ENCODE measurements at regions not wholly inside any gene's neighbourhood (a gene's known extent, or its start where the extent isn't known, plus 50 kb on each side); places are given as distances from the start of the nearest gene placed in this dataset.

DNA sequence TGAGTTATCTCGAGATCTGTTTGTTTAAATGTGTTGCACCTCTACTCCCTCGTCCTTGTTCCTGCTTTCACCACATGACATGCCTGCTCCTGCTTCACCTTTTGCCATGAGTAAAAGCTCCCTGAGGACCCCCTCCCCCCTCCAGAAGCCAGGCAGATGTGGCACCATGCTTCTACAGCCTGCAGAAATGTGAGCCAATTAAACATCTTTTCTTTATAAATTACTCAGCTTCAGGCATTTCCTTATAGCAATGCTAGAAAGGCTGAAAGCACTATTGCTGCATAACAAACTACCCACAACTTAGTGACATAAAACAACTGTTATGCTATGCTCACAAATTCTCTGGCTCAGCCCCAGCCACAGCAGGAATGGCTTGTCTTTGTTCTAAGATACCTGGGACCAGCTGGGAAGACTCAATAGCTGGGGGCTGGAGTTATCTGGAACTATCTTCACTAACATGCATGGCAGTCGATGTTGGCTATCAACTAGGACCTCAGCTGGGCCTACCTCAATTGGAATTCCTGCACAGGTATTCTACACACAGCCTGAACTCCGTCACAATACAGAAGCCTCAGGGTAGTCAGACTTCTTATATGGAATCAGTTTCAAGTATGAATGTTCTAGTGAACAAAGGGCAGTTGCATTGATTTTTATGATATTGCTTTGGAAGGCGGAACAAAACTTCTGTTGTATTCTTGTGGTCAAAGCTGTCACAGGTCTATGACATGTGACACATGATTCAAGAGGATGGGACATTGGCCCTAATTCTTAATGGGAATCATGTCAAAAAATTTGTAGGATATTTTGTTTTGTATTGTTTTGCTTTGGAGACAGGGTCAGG lies 186.0 kb upstream of the PIRT start:
- H3K27ac ChIP-seq, result no peak overlapping the region
- no peak for TF ChIP-seq ZFX (IDR thresholded peaks at IDR 0.05; ENCODE audit: borderline replicate concordance)
- TF ChIP-seq, protein P1, sequence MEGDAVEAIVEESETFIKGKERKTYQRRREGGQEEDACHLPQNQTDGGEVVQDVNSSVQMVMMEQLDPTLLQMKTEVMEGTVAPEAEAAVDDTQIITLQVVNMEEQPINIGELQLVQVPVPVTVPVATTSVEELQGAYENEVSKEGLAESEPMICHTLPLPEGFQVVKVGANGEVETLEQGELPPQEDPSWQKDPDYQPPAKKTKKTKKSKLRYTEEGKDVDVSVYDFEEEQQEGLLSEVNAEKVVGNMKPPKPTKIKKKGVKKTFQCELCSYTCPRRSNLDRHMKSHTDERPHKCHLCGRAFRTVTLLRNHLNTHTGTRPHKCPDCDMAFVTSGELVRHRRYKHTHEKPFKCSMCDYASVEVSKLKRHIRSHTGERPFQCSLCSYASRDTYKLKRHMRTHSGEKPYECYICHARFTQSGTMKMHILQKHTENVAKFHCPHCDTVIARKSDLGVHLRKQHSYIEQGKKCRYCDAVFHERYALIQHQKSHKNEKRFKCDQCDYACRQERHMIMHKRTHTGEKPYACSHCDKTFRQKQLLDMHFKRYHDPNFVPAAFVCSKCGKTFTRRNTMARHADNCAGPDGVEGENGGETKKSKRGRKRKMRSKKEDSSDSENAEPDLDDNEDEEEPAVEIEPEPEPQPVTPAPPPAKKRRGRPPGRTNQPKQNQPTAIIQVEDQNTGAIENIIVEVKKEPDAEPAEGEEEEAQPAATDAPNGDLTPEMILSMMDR (IDR thresholded peaks at IDR 0.05), result no peak

DNA sequence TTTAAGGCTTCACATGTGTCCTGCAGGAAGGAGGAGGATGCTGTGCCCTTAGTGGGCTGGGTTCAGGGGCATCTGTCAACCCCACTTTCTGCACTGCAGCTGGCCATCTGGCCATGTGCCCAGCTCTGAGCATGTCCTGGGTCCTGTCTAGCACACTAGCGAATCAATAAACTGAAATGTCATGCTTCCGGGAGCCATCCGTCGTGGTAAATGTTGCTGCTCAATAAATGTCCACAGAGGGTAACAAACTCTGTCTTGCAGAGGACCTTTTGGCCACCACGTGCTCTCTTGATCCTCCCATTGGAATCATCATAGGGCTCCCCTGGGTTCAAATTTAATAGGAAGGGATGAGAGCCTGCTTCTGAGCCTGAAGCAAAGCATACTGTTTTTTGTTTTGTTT lies 168.6 kb upstream of the PIRT start:
- no peak overlapping the region for H3K27ac ChIP-seq
- TF ChIP-seq, protein P1 (IDR thresholded peaks at IDR 0.05), result no peak
- no peak for TF ChIP-seq ZFX (IDR thresholded peaks at IDR 0.05; ENCODE audit: borderline replicate concordance)

DNA sequence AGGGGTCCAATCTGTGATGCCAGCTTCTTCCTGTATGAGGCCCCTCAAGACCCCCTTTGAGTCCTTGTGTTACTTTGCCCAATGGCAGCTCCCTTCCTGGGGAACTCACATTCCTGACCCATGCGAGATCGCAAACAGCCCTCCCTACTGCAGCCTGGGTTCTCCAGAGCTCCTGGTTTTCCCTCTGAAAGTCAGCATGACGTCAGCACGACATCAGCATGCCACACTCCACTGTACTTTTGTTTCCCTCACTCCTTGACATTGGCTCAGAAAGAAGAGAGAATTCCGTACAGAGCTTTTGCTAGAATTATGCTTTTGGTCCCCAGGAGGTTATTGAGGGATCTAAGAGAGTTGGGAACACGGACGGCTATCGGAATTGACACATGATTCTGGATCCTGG lies 168.1 kb upstream of the PIRT start:
- TF ChIP-seq, protein P1 (IDR thresholded peaks at IDR 0.05), result no peak
- TF ChIP-seq ZFX (IDR thresholded peaks at IDR 0.05; ENCODE audit: borderline replicate concordance), result no peak
- H3K27ac ChIP-seq, result no peak overlapping the region

DNA sequence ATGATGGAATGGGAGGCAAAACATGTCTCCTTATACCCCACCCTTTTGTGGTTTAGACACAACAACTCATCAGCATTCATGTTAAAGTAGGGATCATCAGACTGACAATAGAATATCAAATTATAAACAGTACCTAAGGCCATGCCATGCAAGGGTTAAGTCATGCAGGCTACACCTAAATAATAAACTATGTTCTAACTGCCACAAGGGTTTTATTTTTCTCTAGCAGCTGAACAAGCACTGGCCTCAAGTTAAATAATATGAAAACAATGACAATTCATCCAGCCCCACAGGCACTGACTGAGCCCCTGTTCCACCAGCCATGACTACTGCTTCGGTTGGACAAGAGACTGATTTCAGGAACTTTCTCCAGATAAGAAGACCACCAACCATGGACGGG lies 164.5 kb upstream of the PIRT start:
- no peak overlapping the region for H3K27ac ChIP-seq
- TF ChIP-seq, protein P1 (IDR thresholded peaks at IDR 0.05), result no peak
- no peak for TF ChIP-seq ZFX (IDR thresholded peaks at IDR 0.05; ENCODE audit: borderline replicate concordance)

DNA sequence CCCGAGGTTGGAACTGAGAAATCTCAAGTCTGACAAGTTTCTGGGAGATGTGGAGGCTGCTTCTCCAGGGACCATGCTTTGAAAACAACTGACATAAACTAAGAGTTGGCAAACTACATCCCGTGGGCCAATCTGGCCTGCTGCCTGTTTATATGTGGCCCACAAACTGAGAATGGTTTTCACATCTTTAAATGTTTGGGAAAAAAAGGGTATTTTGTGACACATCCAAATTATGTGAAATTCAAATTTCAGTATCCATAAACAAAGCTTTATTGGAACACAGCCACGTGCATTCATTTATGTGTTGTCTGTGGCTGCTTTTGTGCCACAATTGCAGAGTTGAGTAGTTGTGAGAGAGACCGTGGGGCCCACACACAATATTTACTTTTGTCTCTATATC lies 163.8 kb upstream of the PIRT start:
- H3K27ac ChIP-seq, result no peak overlapping the region
- TF ChIP-seq, protein P1 (IDR thresholded peaks at IDR 0.05), result no peak
- no peak for TF ChIP-seq ZFX (IDR thresholded peaks at IDR 0.05; ENCODE audit: borderline replicate concordance)

DNA sequence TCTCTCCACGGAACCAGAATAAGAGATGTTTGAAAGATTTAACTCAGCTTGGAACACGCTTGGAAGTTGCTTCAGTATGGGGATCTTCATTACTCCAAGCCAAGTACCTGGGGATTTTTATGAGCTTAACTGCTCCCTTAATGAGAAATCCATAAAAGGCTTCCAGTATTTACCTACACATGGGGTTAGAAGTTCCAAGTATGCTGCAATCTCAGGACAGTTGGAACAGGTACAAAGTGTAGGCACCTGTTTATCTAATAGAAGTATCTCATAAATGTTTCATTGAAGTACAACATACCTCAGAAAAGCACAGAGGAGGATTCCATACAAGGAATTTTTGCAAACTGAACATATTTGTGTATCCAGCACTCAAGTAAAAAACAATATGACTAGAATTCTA lies 161.6 kb upstream of the PIRT start:
- no peak overlapping the region for H3K27ac ChIP-seq
- no peak for TF ChIP-seq ZFX (IDR thresholded peaks at IDR 0.05; ENCODE audit: borderline replicate concordance)
- TF ChIP-seq, protein P1 (IDR thresholded peaks at IDR 0.05), result no peak

DNA sequence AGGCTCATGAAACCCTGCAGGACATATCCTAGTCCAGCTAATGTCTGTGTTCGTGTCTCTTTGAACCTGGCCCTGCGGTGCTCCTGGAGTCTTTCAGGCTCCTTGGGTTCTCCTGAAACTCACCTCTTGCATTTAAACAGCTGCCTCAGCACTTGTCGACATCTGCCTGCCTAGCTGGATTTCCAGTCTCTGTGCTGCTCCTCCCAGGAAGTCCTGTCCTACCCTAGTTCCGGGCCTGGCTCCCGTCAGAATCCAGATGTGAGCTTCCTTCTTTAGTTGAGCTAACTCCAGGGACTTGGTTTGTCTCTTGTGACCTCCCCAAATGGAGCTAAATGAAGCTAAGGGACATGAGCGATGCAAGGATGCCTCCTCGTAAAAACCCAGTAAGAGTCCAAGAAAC lies 155.2 kb upstream of the PIRT start:
- no peak overlapping the region for H3K27ac ChIP-seq

More for the DNA sequence above, 155.2 kb upstream of the PIRT start:
- TF ChIP-seq ZFX (IDR thresholded peaks at IDR 0.05; ENCODE audit: borderline replicate concordance), result no peak
- TF ChIP-seq, protein P1 (IDR thresholded peaks at IDR 0.05), result no peak

Data from 22Rv1 (cell line).